GM23338 (cell line): ENCODE measurements at regions not wholly inside any gene's neighbourhood (a gene's known extent, or its start where the extent isn't known, plus 50 kb on each side); places are given as distances from the start of the nearest gene placed in this dataset. TPM values are rescaled to one million over a fixed set of nuclear protein-coding genes. Genes with fewer than 3 reads are reported as not detected.
A peak's percentile ranks its signal among the peaks of the same experiment; 100 is the strongest.

Experiments
- ATAC-seq: fragments of 200-7000 bp; cut with Tn5 transposase; 3 replicates; pipeline ENCODE4 v1.9.1; 2020
- DNase-seq: peaks from one replicate; pipeline ENCODE4 v3.0.0-alpha.2; 2015; ENCODE audit warnings: low spot score
- H2AFZ ChIP-seq: fragments of 200-600 bp; sonication (generic); 2 replicates; pipeline ENCODE4 v1.8.0; 2016; ENCODE audit warnings: antibody characterized with exemption, mild to moderate bottlenecking, moderate library complexity
- H3F3A ChIP-seq: fragments of 200-600 bp; sonication (generic); replicated peaks from 2 replicates; pipeline ENCODE4 v1.8.0; 2017; ENCODE audit warnings: antibody characterized with exemption, mixed run types, low read depth
- H3K27ac ChIP-seq: fragments of 200-600 bp; sonication (generic); 2 replicates; pipeline ENCODE4 v1.6.1; 2016; ENCODE audit warnings: low read depth
- H3K27me3 ChIP-seq: fragments of 200-600 bp; sonication (generic); 2 replicates; pipeline ENCODE4 v1.8.0; 2016; ENCODE audit warnings: mild to moderate bottlenecking, mixed run types, moderate library complexity; ENCODE audit not compliant: insufficient read depth
- H3K36me3 ChIP-seq: fragments of 200-600 bp; sonication (generic); 2 replicates; pipeline ENCODE4 v1.8.0; 2016; ENCODE audit warnings: mild to moderate bottlenecking; ENCODE audit not compliant: insufficient read depth
- H3K4me1 ChIP-seq: fragments of 200-600 bp; sonication (generic); 2 replicates; pipeline ENCODE4 v1.8.0; 2016; ENCODE audit warnings: mild to moderate bottlenecking, moderate library complexity; ENCODE audit not compliant: insufficient read depth
- H3K4me2 ChIP-seq: fragments of 200-600 bp; sonication (generic); 2 replicates; pipeline ENCODE4 v1.7.1; 2017; ENCODE audit warnings: mixed run types
- H3K4me3 ChIP-seq: fragments of 200-600 bp; sonication (generic); 2 replicates; pipeline ENCODE4 v1.6.1; 2016; ENCODE audit warnings: mixed run types
- H3K79me2 ChIP-seq: fragments of 200-600 bp; sonication (generic); replicated peaks from 2 replicates; pipeline ENCODE4 v1.8.0; 2017; ENCODE audit warnings: mild to moderate bottlenecking; ENCODE audit not compliant: insufficient read depth
- H3K9me2 ChIP-seq: fragments of 200-600 bp; sonication (generic); 2 replicates; pipeline ENCODE4 v1.8.0; 2017; ENCODE audit not compliant: insufficient read depth
- H4K20me1 ChIP-seq: fragments of 200-600 bp; sonication (generic); replicated peaks from 2 replicates; pipeline ENCODE4 v1.8.0; 2017; ENCODE audit warnings: mild to moderate bottlenecking; ENCODE audit not compliant: insufficient read depth
- H3K27ac Mint-ChIP-seq: 2 replicates; pipeline ENCODE4 v1.8.0; 2020; ENCODE audit warnings: inconsistent platforms, mild to moderate bottlenecking, moderate library complexity, mixed read lengths
- H3K27me3 Mint-ChIP-seq: 3 replicates; pipeline ENCODE4 v1.8.0; 2022; ENCODE audit warnings: low read depth, mild to moderate bottlenecking, moderate library complexity, mixed read lengths, inconsistent platforms; ENCODE audit not compliant: insufficient read depth, poor library complexity
- H3K36me3 Mint-ChIP-seq: 3 replicates; pipeline ENCODE4 v1.8.0; 2021; ENCODE audit warnings: low read depth, mild to moderate bottlenecking, inconsistent platforms, moderate library complexity, mixed read lengths
- H3K4me1 Mint-ChIP-seq: 3 replicates; pipeline ENCODE4 v1.8.0; 2020; ENCODE audit warnings: mild to moderate bottlenecking, inconsistent platforms, mixed read lengths
- H3K4me3 Mint-ChIP-seq: 3 replicates; pipeline ENCODE4 v1.8.0; 2021; ENCODE audit warnings: moderate library complexity, mild to moderate bottlenecking, inconsistent platforms, mixed read lengths
- H3K9me3 Mint-ChIP-seq: 3 replicates; pipeline ENCODE4 v1.8.0; 2020; ENCODE audit warnings: moderate library complexity, mild to moderate bottlenecking, inconsistent platforms, mixed read lengths
- STAT1 ChIP-seq: IDR thresholded peaks from one replicate; pipeline ENCODE4 v1.6.1; 2016; ENCODE audit warnings: antibody characterized with exemption; ENCODE audit not compliant: unreplicated experiment
- small RNA-seq: library from RNA; depleted of rRNA; stranded (forward); fragments of <200 nt; gene quantifications from one replicate; pipeline ENCODE3, GENCODE V24; 2014; ENCODE audit warnings: low replicate concordance
- TF ChIP-seq, protein P1 (sequence below): IDR thresholded peaks from one replicate; pipeline ENCODE4 v1.6.1; 2018; ENCODE audit warnings: antibody characterized with exemption; ENCODE audit not compliant: unreplicated experiment

- no peaks in the 10 kb centered on the region for H3K9me2 ChIP-seq
- ATAC-seq (no peak), DNase-seq (no peak)
- no peaks in the 10 kb centered on the region for H3K36me3 ChIP-seq
- H3K27ac Mint-ChIP-seq = no peak overlapping the region
- no peak overlapping the region for H3K27ac ChIP-seq
- no peaks in the 10 kb centered on the region for H3F3A ChIP-seq
- no peaks in the 10 kb centered on the region for H3K4me1 ChIP-seq
- H3K4me1 Mint-ChIP-seq = peaks cover 4% of the 10 kb centered on the region; the same call in 2 of the 3 replicates
- H3K4me2 ChIP-seq = no peak overlapping the region
- no peaks in the 10 kb centered on the region for H3K79me2 ChIP-seq
- H3K27me3 Mint-ChIP-seq = no peaks in the 10 kb centered on the region
- TF ChIP-seq, protein P1, sequence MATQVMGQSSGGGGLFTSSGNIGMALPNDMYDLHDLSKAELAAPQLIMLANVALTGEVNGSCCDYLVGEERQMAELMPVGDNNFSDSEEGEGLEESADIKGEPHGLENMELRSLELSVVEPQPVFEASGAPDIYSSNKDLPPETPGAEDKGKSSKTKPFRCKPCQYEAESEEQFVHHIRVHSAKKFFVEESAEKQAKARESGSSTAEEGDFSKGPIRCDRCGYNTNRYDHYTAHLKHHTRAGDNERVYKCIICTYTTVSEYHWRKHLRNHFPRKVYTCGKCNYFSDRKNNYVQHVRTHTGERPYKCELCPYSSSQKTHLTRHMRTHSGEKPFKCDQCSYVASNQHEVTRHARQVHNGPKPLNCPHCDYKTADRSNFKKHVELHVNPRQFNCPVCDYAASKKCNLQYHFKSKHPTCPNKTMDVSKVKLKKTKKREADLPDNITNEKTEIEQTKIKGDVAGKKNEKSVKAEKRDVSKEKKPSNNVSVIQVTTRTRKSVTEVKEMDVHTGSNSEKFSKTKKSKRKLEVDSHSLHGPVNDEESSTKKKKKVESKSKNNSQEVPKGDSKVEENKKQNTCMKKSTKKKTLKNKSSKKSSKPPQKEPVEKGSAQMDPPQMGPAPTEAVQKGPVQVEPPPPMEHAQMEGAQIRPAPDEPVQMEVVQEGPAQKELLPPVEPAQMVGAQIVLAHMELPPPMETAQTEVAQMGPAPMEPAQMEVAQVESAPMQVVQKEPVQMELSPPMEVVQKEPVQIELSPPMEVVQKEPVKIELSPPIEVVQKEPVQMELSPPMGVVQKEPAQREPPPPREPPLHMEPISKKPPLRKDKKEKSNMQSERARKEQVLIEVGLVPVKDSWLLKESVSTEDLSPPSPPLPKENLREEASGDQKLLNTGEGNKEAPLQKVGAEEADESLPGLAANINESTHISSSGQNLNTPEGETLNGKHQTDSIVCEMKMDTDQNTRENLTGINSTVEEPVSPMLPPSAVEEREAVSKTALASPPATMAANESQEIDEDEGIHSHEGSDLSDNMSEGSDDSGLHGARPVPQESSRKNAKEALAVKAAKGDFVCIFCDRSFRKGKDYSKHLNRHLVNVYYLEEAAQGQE = peak; percentile 14
- TF ChIP-seq STAT1 = no peak
- H3K27me3 ChIP-seq = no peaks in the 10 kb centered on the region
- no peak overlapping the region for H3K4me3 Mint-ChIP-seq
- peaks cover 14% of the 10 kb centered on the region; the same call in 2 of the 3 replicates for H3K9me3 Mint-ChIP-seq
- H4K20me1 ChIP-seq = no peaks in the 10 kb centered on the region
- H2AFZ ChIP-seq = no peak overlapping the region
- no peaks in the 10 kb centered on the region for H3K36me3 Mint-ChIP-seq
- no peak overlapping the region for H3K4me3 ChIP-seq
These were observed 50.2 kb upstream of the ROBO1 start for GRCh38 chr3:79818015-79818414.

Small RNAs in the stretch of these regions (small RNA-seq; reads per million reads assigned to genes)
- not detected for gene AC108740.1
